Upper lobe of left lung (tissue), 6 donors: ENCODE measurements at regions not wholly inside any gene's neighbourhood (a gene's known extent, or its start where the extent isn't known, plus 50 kb on each side); places are given as distances from the start of the nearest gene placed in this dataset.

Source experiments
- ATAC-seq, 2 donors: fragments of 200-7000 bp; cut with Tn5 transposase; one replicate each; pipeline ENCODE4 v1.9.1; 2022; ENCODE audit warnings: mild to moderate bottlenecking in 2 of 2, moderate library complexity in 2 of 2; ENCODE audit not compliant: low FRiP score in 2 of 2
- DNase-seq, 2 donors: peaks; one replicate each; pipeline ENCODE4 v3.0.0-alpha.2; 2019 to 2020
- H3K27ac ChIP-seq, 4 donors: fragments of 200-600 bp; sonication (generic); one replicate each; pipeline ENCODE4 v1.5.1; 2016 to 2019
- H3K27me3 ChIP-seq, 4 donors: fragments of 200-600 bp; sonication (generic); one replicate each; pipeline ENCODE4 v1.5.1; 2017 to 2019
- H3K36me3 ChIP-seq, 4 donors: fragments of 200-600 bp; sonication (generic); one replicate each; pipeline ENCODE4 v1.5.1; 2016 to 2019
- H3K4me1 ChIP-seq, 4 donors: fragments of 200-600 bp; sonication (generic); one replicate each; pipeline ENCODE4 v1.5.1; 2018 to 2019
- H3K4me3 ChIP-seq, 4 donors: fragments of 200-600 bp; sonication (generic); one replicate each; pipeline ENCODE4 v1.5.1; 2017 to 2019; ENCODE audit warnings: mild to moderate bottlenecking in 2 of 4, moderate library complexity in 1 of 4
- H3K9me3 ChIP-seq, 4 donors: fragments of 200-600 bp; sonication (generic); one replicate each; pipeline ENCODE4 v1.5.1; 2018 to 2019
- CTCF ChIP-seq, 6 experiments: fragments of 450-650 bp in 4 of 6; fragments of 200-600 bp in 2 of 6; sonication (generic) in 2 of 6; IDR thresholded peaks; one replicate each; pipeline ENCODE4 v1.5.1; 2016 to 2019; ENCODE audit warnings: antibody characterized with exemption in 6 of 6
- EP300 ChIP-seq, 4 donors: sonication (generic); formaldehyde crosslinking; IDR thresholded peaks; one replicate each; pipeline ENCODE4 v1.5.1; 2017; ENCODE audit warnings: antibody characterized with exemption in 4 of 4, control low read depth in 2 of 4
- POLR2A ChIP-seq, 4 donors: fragments of 450-650 bp; IDR thresholded peaks; one replicate each; pipeline ENCODE4 v1.5.1; 2016 to 2017; ENCODE audit warnings: antibody characterized with exemption in 4 of 4, mild to moderate bottlenecking in 2 of 4
- POLR2AphosphoS5 ChIP-seq, 2 donors: sonication (generic); formaldehyde crosslinking; IDR thresholded peaks; one replicate each; pipeline ENCODE4 v1.5.1; 2017; ENCODE audit warnings: antibody characterized with exemption in 2 of 2
- WGBS, 2 donors: methylation state at CpG; one replicate each; pipeline ENCODE4 v1.1.5; 2017 to 2018; 5-methylcytosine and 5-hydroxymethylcytosine counted together
- donor health status: DM: no; HTN: no; CAD: no; lungs with moderate emphysema.
- donor health status: DM: no; HTN: yes; CAD: no; lungs with severe emphysema.

- Histone ChIP-seq H3K4me1 (no peaks in the 10 kb centered on the region), H3K27ac (no peak overlapping the region), H3K9me3 (no peaks in the 10 kb centered on the region), H3K4me3 (no peak overlapping the region), H3K36me3 (no peaks in the 10 kb centered on the region), H3K27me3 (no peaks in the 10 kb centered on the region)
- no peak for TF ChIP-seq CTCF (IDR thresholded peaks at IDR 0.05)
- no peak for TF ChIP-seq POLR2A (IDR thresholded peaks at IDR 0.05)
- TF ChIP-seq EP300 (IDR thresholded peaks at IDR 0.05): no peak
- no peak for TF ChIP-seq POLR2AphosphoS5 (IDR thresholded peaks at IDR 0.05)
- DNase-seq (no peak), ATAC-seq (no peak)
Observed at GRCh38 chr6:147873816-147874215, 365.3 kb downstream of the SAMD5 start.

- DNase-seq: peak in 1 of 2 donors; percentile 9
- Histone ChIP-seq H3K27ac (no peak overlapping the region), H3K4me1 (no peaks in the 10 kb centered on the region), H3K9me3 (no peaks in the 10 kb centered on the region), H3K27me3 (no peaks in the 10 kb centered on the region), H3K4me3 (no peak overlapping the region), H3K36me3 (no peaks in the 10 kb centered on the region)
- no peak for ATAC-seq
- TF ChIP-seq CTCF (IDR thresholded peaks at IDR 0.05): no peak
- TF ChIP-seq POLR2A (IDR thresholded peaks at IDR 0.05): no peak
- no peak for TF ChIP-seq EP300 (IDR thresholded peaks at IDR 0.05)
- 83 to 88% methylated on average over 6 of the region's 6 CpGs for WGBS, 2 donors
Observed at GRCh38 chr6:147874322-147874721, 365.8 kb downstream of the SAMD5 start.

- no peak for TF ChIP-seq EP300 (IDR thresholded peaks at IDR 0.05)
- no peak for TF ChIP-seq POLR2A (IDR thresholded peaks at IDR 0.05)
- no peak for TF ChIP-seq POLR2AphosphoS5 (IDR thresholded peaks at IDR 0.05)
- no peak overlapping the region for H3K27ac ChIP-seq
Observed at GRCh38 chr6:147879031-147879580, 370.6 kb downstream of the SAMD5 start.

GRCh38 chr6:147881432-147881831 is 372.9 kb downstream of the SAMD5 start:
- Histone ChIP-seq H3K27me3 (no peaks in the 10 kb centered on the region), H3K4me1 (no peaks in the 10 kb centered on the region), H3K9me3 (no peaks in the 10 kb centered on the region), H3K4me3 (no peak overlapping the region), H3K36me3 (no peaks in the 10 kb centered on the region), H3K27ac (no peak overlapping the region)
- DNase-seq (no peak), ATAC-seq (no peak)
- 84 to 96% methylated on average over 5 to 6 of the region's 6 CpGs for WGBS, 2 donors
- TF ChIP-seq CTCF (IDR thresholded peaks at IDR 0.05): no peak
- no peak for TF ChIP-seq POLR2AphosphoS5 (IDR thresholded peaks at IDR 0.05)
- TF ChIP-seq POLR2A (IDR thresholded peaks at IDR 0.05): no peak
- no peak for TF ChIP-seq EP300 (IDR thresholded peaks at IDR 0.05)

More at GRCh38 chr6:147879031-147879580, 370.6 kb downstream of the SAMD5 start:
- 91 to 96% methylated on average over 9 of the region's 9 CpGs for WGBS, 2 donors
- H3K4me1 ChIP-seq: no peaks in the 10 kb centered on the region
- no peaks in the 10 kb centered on the region for H3K9me3 ChIP-seq
- ATAC-seq: no peak
- no peak for DNase-seq
- no peaks in the 10 kb centered on the region for H3K36me3 ChIP-seq
- no peaks in the 10 kb centered on the region for H3K27me3 ChIP-seq
- H3K4me3 ChIP-seq: no peak overlapping the region

GRCh38 chr6:147888374-147888773 is 379.9 kb downstream of the SAMD5 start:
- TF ChIP-seq EP300 (IDR thresholded peaks at IDR 0.05) (no peak), CTCF (IDR thresholded peaks at IDR 0.05) (no peak), POLR2A (IDR thresholded peaks at IDR 0.05) (no peak), POLR2AphosphoS5 (IDR thresholded peaks at IDR 0.05) (no peak)
- Histone ChIP-seq H3K9me3 (no peaks in the 10 kb centered on the region), H3K4me1 (no peaks in the 10 kb centered on the region), H3K27me3 (no peaks in the 10 kb centered on the region), H3K4me3 (no peak overlapping the region), H3K36me3 (no peaks in the 10 kb centered on the region), H3K27ac (no peak overlapping the region)
- 71 to 87% methylated on average over 2 of the region's 2 CpGs for WGBS, 2 donors
- no peak for DNase-seq
- ATAC-seq: no peak
